RWPE1 (cell line): ENCODE measurements at regions not wholly inside any gene's neighbourhood (a gene's known extent, or its start where the extent isn't known, plus 50 kb on each side); places are given as distances from the start of the nearest gene placed in this dataset.

Experiments
- CTCF ChIA-PET: fragments of 350-600 bp; sonication (Branson Sonifier 250); formaldehyde crosslinking; extraction: SDS; loops from one replicate; lab custom pipeline; 2021; lab: Yijun Ruan, JAX
- POLR2A ChIA-PET: fragments of 400-600 bp; formaldehyde crosslinking; extraction: SDS; loops from one replicate; lab custom pipeline; 2020; ENCODE audit warnings: antibody characterized with exemption; ENCODE audit not compliant: low non-redundant PET; lab: Yijun Ruan, JAX
- DNase-seq: peaks from one replicate; pipeline ENCODE4 v3.0.0; 2012; ENCODE audit warnings: low spot score
- H3K27ac ChIP-seq: fragments of 450-650 bp; 2 replicates; pipeline ENCODE4 v1.5.1; 2017
- TF ChIP-seq, protein P1 (sequence below): fragments of 450-650 bp; conservative IDR thresholded peaks from 2 replicates; pipeline ENCODE4 v1.5.1; 2017; ENCODE audit warnings: low read depth, mild to moderate bottlenecking

DNA sequence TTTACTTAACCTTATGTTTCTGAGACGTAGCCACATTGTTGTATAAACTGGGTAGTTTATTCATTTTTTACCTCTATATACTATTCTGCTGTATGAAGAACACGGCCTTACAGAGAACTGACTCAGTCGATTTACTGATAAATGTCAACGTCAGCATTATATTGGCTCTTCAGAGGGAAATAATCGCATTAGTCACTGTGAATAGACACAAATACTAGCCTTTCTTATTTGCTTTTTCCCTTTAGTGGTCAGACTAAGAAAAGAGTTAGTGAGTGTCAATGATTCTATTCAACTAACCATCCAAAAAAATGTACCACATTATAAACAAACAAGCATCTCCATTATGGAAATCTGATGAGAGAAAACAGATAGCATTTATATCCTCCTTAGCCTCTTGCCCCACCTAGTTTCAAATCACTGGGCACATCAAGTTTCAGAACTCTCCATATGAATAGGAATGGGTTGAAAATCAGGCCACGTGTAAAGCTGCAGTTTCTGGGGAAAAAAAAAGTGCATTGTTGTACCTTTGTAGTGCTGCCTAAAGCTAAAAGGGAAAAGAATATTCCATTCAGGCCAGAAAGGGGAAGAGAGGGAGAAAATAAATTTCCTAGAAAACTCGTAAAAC lies 146.7 kb upstream of the VCX3A start:
- ChIA-PET CTCF (no interaction called here), POLR2A (no interaction called here)
- no peak for DNase-seq
- no peak overlapping the region for H3K27ac ChIP-seq
- TF ChIP-seq, protein P1, sequence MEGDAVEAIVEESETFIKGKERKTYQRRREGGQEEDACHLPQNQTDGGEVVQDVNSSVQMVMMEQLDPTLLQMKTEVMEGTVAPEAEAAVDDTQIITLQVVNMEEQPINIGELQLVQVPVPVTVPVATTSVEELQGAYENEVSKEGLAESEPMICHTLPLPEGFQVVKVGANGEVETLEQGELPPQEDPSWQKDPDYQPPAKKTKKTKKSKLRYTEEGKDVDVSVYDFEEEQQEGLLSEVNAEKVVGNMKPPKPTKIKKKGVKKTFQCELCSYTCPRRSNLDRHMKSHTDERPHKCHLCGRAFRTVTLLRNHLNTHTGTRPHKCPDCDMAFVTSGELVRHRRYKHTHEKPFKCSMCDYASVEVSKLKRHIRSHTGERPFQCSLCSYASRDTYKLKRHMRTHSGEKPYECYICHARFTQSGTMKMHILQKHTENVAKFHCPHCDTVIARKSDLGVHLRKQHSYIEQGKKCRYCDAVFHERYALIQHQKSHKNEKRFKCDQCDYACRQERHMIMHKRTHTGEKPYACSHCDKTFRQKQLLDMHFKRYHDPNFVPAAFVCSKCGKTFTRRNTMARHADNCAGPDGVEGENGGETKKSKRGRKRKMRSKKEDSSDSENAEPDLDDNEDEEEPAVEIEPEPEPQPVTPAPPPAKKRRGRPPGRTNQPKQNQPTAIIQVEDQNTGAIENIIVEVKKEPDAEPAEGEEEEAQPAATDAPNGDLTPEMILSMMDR: no peak

DNA sequence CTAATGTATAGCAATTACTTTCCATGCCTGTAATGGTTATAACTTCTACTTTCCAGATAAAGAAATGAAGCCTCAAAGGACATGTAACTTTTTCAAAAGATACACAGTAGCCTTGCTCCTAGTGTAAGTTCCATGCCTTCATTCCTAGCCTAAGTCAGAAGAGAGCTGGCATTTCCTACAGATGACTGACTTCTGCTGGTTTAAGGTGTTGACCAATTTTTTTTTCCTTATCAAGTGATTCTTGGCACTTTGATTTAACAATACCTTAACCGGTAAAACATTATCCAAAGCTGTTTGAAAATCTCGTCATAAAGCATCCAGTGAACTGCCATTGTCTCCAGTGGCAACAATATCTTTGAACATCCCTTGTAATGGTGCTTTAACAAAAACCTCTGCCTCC lies 145.1 kb upstream of the VCX3A start:
- no peak for DNase-seq
- TF ChIP-seq, protein P1: no peak
- no peak overlapping the region for H3K27ac ChIP-seq
- CTCF ChIA-PET: no interaction called here
- POLR2A ChIA-PET: no interaction called here

DNA sequence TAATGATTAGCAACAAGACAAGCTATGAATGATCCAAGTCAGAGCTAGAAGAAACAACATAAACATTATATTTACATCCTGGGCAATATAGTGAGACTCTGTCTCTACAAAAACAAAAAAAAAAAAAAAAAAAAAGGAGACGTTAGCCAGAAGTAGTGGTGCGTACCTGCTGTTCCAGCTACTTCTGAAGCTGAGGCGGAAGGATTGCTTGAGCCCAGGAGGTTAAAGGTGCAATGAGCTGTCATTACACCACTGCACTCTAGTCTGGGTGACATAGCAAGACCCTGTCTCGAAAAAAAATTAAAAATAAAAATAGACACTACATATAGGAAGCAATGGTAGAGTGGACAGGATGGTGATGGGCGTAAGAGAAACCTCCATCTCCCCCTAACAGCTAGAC lies 144.6 kb upstream of the VCX3A start:
- ChIA-PET CTCF (no interaction called here), POLR2A (no interaction called here)
- no peak for DNase-seq
- no peak overlapping the region for H3K27ac ChIP-seq
- TF ChIP-seq, protein P1: no peak

DNA sequence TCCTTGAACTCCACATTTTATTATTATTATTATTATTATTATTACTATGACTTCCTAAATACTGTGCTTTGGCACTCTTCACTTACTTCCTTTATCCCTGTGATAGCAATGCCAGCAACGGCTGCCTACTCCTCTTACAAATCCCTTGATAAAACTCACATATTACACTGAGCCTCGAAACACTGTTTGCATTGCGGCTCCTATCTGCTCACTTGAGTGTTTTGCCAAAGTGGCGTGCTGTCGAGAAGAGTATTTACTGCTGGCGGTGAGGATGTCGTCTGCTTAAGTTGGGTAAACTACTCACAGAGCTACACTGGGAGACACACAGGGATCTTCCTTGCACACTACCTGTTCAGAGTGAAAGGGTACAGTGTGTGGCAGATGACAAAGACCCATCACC lies 143.4 kb upstream of the VCX3A start:
- POLR2A ChIA-PET: no interaction called here
- TF ChIP-seq, protein P1: no peak
- no peak overlapping the region for H3K27ac ChIP-seq
- CTCF ChIA-PET: no interaction called here
- DNase-seq: no peak

DNA sequence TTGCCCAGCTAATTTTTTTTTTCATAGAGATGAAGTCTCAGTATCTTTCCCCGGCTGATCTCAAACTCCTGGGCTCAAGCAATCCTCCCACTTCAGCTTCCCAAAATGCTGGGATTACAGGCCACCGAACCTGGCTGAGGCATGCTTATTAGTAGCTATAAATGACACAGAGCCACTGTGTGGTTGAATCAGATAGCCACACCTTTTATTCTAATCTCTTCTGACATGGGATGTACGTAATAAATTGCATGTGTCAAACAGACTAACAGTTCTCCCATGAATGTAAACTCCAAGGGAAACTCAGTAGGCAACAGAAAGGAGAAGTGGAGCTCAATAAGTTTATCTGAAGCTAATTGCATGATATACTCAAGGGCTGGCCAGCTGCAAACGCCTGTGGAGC lies 139.8 kb upstream of the VCX3A start:
- POLR2A ChIA-PET: no interaction called here
- CTCF ChIA-PET: no interaction called here
- TF ChIP-seq, protein P1: no peak
- no peak for DNase-seq
- H3K27ac ChIP-seq: no peak overlapping the region

DNA sequence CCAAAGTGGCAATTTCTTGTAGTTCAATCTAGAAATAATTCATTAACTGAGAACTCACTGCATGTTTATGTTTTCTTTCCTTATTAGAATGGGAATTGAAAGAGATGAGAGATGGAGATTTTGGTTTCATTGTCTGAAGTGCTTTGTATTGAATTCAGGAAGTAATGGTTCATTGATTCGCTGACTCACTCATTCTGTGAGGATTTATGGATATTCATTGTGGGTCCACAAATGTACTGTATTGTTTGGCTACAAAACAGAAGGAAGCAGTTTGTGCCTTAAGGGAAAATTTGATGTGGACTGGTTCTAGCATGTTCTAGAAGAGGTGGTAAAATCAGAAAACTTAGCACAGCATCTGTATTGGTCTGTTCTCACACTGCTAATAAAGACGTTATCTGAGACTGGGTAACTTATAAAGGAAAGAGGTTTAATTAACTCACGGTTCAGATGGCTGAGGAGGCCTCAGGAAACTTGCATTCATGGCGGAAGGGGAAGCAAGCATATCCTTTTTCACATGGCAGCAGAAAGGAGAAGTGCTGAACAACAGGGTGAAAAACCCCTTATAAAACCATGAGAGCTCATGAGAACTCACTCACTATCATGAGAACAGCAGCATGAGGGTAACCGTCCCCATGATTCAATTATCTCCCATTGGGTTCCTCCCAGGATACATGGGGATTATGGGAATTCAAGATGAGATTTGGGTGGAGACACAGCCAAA lies 132.3 kb upstream of the VCX3A start:
- POLR2A ChIA-PET: no interaction called here
- no peak for DNase-seq

More for the DNA sequence above, 132.3 kb upstream of the VCX3A start:
- no peak overlapping the region for H3K27ac ChIP-seq
- CTCF ChIA-PET: no interaction called here
- TF ChIP-seq, protein P1: no peak
